ENCODE measurements at regions not wholly inside any gene's neighbourhood (a gene's known extent, or its start where the extent isn't known, plus 50 kb on each side); places are given as distances from the start of the nearest gene placed in this dataset.

GRCh38 chr4:125729171-125729570 lies 414.4 kb downstream of the FAT4 start (continued):
- TF ChIP-seq SMAD1 (IDR thresholded peaks at IDR 0.05; ENCODE audit: low read depth, partially characterized antibody), result no peak
- TF ChIP-seq, protein P1, sequence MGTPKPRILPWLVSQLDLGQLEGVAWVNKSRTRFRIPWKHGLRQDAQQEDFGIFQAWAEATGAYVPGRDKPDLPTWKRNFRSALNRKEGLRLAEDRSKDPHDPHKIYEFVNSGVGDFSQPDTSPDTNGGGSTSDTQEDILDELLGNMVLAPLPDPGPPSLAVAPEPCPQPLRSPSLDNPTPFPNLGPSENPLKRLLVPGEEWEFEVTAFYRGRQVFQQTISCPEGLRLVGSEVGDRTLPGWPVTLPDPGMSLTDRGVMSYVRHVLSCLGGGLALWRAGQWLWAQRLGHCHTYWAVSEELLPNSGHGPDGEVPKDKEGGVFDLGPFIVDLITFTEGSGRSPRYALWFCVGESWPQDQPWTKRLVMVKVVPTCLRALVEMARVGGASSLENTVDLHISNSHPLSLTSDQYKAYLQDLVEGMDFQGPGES (IDR thresholded peaks at IDR 0.05), result no peak

DNA sequence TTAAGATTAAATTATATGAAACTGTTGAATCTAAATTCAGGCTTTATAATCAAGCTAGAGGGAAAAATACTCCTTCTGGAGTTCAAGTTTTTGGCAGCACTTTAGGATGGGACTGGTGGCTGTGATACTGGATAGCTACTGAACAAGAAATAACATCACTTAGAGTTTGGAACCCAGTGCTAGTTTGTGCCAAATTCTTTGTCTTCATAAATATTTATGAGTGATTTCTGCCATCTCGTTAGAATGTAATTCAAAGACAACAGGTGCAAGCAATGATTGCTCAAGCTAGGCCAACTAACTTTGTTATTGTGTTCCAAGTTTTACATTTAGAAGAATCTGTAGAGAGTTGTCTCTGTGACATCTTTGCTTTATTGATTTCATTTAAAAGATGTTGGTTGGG lies 417.9 kb downstream of the FAT4 start:
- in situ Hi-C loops (cut with MboI) (no loop called here), intact Hi-C loops (cut with micrococcal nuclease; ENCODE audit: unreplicated experiment) (no loop called here)
- no peaks in the 10 kb centered on the region for H3K27me3 ChIP-seq (replicated peaks in 1 of 2; ENCODE audit: control insufficient read depth in 2 of 2, insufficient read depth in 2 of 2, low read length in 1 of 2)
- FAIRE-seq, result no peak
- no peaks in the 10 kb centered on the region for H3K36me3 ChIP-seq (ENCODE audit: control insufficient read depth in 2 of 2, insufficient read depth in 2 of 2, low read length in 1 of 2)
- WGBS (ENCODE audit: insufficient coverage, insufficient replicate concordance, low lambda C conversion rate, missing lambda C conversion rate), result 0% methylated on average over 1 of the region's 1 CpG
- TF ChIP-seq EED (IDR thresholded peaks at IDR 0.05; ENCODE audit: low read depth) (no peak), IRF5 (IDR thresholded peaks at IDR 0.05; ENCODE audit: borderline replicate concordance) (no peak), NFYA (IDR thresholded peaks at IDR 0.05; ENCODE audit: borderline replicate concordance, low read depth, low read length) (no peak), NFIC (IDR thresholded peaks at IDR 0.05; ENCODE audit: low read depth, low read length) (no peak), HDGF (IDR thresholded peaks at IDR 0.05) (no peak)
- TF ChIP-seq, protein P2, sequence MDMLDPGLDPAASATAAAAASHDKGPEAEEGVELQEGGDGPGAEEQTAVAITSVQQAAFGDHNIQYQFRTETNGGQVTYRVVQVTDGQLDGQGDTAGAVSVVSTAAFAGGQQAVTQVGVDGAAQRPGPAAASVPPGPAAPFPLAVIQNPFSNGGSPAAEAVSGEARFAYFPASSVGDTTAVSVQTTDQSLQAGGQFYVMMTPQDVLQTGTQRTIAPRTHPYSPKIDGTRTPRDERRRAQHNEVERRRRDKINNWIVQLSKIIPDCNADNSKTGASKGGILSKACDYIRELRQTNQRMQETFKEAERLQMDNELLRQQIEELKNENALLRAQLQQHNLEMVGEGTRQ (IDR thresholded peaks at IDR 0.05; ENCODE audit: borderline replicate concordance, low read depth, low read length), result no peak
- H3K4me1 ChIP-seq (ENCODE audit: control insufficient read depth, insufficient read depth, low read length), result no peaks in the 10 kb centered on the region
- no peak for DNase-seq (ENCODE audit: low read depth, low spot score)
- RAD21 ChIA-PET (ENCODE audit: unreplicated experiment), result no interaction called here
- ATAC-seq, result no peak
- SMC1A ChIA-PET (ENCODE audit: uncharacterized antibody, unreplicated experiment), result interaction anchor here (0.8 to 1.6 kb wide), 4 partner anchors 9 to 189 kb away, joined by 3 to 4 read pairs (median 4); no protein-coding TSS in a partner anchor
- no TSS peak for BruUV-seq (replicated peaks)
- H3K4me2 ChIP-seq (ENCODE audit: control insufficient read depth, insufficient read depth), result no peak overlapping the region
- no peaks in the 10 kb centered on the region for H4K20me1 ChIP-seq (ENCODE audit: control insufficient read depth, insufficient read depth)
- no peaks in the 10 kb centered on the region for H3K79me2 ChIP-seq (ENCODE audit: control insufficient read depth, insufficient read depth, low read length)
- no peak overlapping the region for H3K9ac ChIP-seq (ENCODE audit: control insufficient read depth, insufficient read depth, low read length)
- H2AFZ ChIP-seq (ENCODE audit: control insufficient read depth, low read depth, low read length), result no peak overlapping the region
- POLR2A ChIA-PET, result no interaction called here
- CTCF ChIA-PET, result no interaction called here
- no peaks in the 10 kb centered on the region for H3K9me3 ChIP-seq (replicated peaks; ENCODE audit: control insufficient read depth, insufficient read depth, low read length)
- H3K27ac ChIP-seq (ENCODE audit: control insufficient read depth, insufficient read depth), result no peak overlapping the region
- no peak overlapping the region for H3K4me3 ChIP-seq
